Mucosa of rectum (tissue), 2 donors: ENCODE measurements at regions not wholly inside any gene's neighbourhood (a gene's known extent, or its start where the extent isn't known, plus 50 kb on each side); places are given as distances from the start of the nearest gene placed in this dataset.
"Not testable (repeated sequence)": the region's sequence is repeated elsewhere in the genome, so short reads cannot be mapped to it uniquely, and the experiment has no call there.

Experiments
- H3K27ac ChIP-seq, 2 donors: one replicate each; pipeline ENCODE4 v1.7.0; 2013; ENCODE audit warnings: inconsistent platforms in 2 of 2, low read depth in 2 of 2, low read length in 2 of 2
- H3K27me3 ChIP-seq, 2 donors: one replicate each; pipeline ENCODE4 v1.7.0; 2013; ENCODE audit warnings: low read length in 2 of 2; ENCODE audit not compliant: control insufficient read depth in 2 of 2, insufficient read depth in 2 of 2
- H3K36me3 ChIP-seq, 2 donors: one replicate each; pipeline ENCODE4 v1.7.0; 2013; ENCODE audit warnings: low read length in 2 of 2; ENCODE audit not compliant: control insufficient read depth in 2 of 2, insufficient read depth in 2 of 2
- H3K4me1 ChIP-seq, 2 donors: one replicate each; pipeline ENCODE4 v1.7.0; 2013; ENCODE audit warnings: low read length in 2 of 2, mild to moderate bottlenecking in 1 of 2; ENCODE audit not compliant: control insufficient read depth in 2 of 2, insufficient read depth in 2 of 2
- H3K4me3 ChIP-seq, 2 donors: one replicate each; pipeline ENCODE4 v1.7.0; 2013; ENCODE audit warnings: low read length in 2 of 2
- H3K9ac ChIP-seq, 2 donors: one replicate each; pipeline ENCODE4 v1.7.0; 2013; ENCODE audit warnings: low read length in 2 of 2, low read depth in 1 of 2, mild to moderate bottlenecking in 1 of 2
- H3K9me3 ChIP-seq, 2 donors: one replicate each; pipeline ENCODE4 v1.7.0; 2013; ENCODE audit warnings: low read length in 2 of 2; ENCODE audit not compliant: control insufficient read depth in 2 of 2
- donor health status: healthy.
- donor health status: Normal muscosa, but diverticular disease.

DNA sequence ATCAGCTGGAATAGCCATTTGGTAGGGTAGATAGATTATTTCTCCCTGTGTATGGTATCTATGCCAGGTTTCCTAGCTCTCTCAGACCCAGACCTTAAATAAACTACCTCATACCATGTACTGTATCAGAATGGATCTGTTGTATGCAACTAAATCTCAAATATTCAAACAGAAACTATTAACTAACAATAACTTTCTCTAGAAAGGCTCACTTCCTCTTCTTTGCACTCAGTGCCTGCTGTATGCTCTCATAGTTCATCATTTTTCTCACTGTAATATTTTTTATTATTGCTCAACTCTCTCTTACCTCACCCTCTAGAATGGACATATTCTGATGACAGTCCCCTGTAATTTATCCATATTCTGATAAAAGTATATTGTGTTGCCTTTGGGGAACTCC is 182.4 kb downstream of the TOX3 start:
- no peak overlapping the region for H3K27ac ChIP-seq
- H3K9ac ChIP-seq, result no peak overlapping the region
- H3K4me3 ChIP-seq, result no peak overlapping the region
- no peaks in the 10 kb centered on the region for H3K27me3 ChIP-seq
- H3K4me1 ChIP-seq, result no peaks in the 10 kb centered on the region
- H3K36me3 ChIP-seq, result no peaks in the 10 kb centered on the region
- H3K9me3 ChIP-seq, result no peaks in the 10 kb centered on the region

- no peak overlapping the region for H3K27ac ChIP-seq
- H3K9ac ChIP-seq, result no peak overlapping the region
- no peak overlapping the region for H3K4me3 ChIP-seq
- H3K4me1 ChIP-seq, result no peaks in the 10 kb centered on the region
- H3K27me3 ChIP-seq, result no peaks in the 10 kb centered on the region
- no peaks in the 10 kb centered on the region for H3K9me3 ChIP-seq
- no peaks in the 10 kb centered on the region for H3K36me3 ChIP-seq
Measured at GRCh38 chr16:52363082-52363481, 183.9 kb downstream of the TOX3 start.

DNA sequence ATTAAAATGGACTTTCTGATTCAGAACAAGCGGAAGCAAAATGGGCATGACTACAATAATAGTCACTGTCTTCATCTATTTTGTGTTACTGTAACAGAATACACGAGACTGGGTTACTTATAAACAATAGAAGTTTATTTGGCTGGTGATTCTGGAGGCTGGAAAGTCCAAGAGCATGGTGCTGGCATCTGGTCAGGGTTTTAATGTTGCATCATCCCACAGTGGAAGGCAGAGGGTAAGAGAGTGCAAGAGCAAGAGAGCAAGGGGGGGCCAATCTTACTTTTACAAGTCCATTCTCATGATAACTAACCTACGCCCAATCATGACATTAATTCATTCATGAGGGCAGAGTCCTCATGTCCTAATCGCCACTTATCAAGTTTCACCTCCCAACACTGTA is 189.2 kb downstream of the TOX3 start:
- Histone ChIP-seq H3K9me3 (no peaks in the 10 kb centered on the region), H3K4me1 (no peaks in the 10 kb centered on the region), H3K4me3 (no peak overlapping the region), H3K36me3 (no peaks in the 10 kb centered on the region), H3K9ac (no peak overlapping the region), H3K27ac (no peak overlapping the region), H3K27me3 (no peaks in the 10 kb centered on the region)

GRCh38 chr16:52353249-52353648 is 193.7 kb downstream of the TOX3 start:
- no peak overlapping the region for H3K27ac ChIP-seq

GRCh38 chr16:52351451-52351850 is 195.5 kb downstream of the TOX3 start:
- H3K36me3 ChIP-seq, result no peaks in the 10 kb centered on the region
- no peaks in the 10 kb centered on the region for H3K4me1 ChIP-seq
- no peak overlapping the region for H3K9ac ChIP-seq
- no peak overlapping the region for H3K4me3 ChIP-seq
- H3K27ac ChIP-seq, result no peak overlapping the region
- H3K9me3 ChIP-seq, result no peaks in the 10 kb centered on the region
- no peaks in the 10 kb centered on the region for H3K27me3 ChIP-seq

More at GRCh38 chr16:52353249-52353648, 193.7 kb downstream of the TOX3 start:
- Histone ChIP-seq H3K27me3 (no peaks in the 10 kb centered on the region), H3K9ac (no peak overlapping the region), H3K4me3 (no peak overlapping the region), H3K4me1 (no peaks in the 10 kb centered on the region), H3K36me3 (no peaks in the 10 kb centered on the region), H3K9me3 (no peaks in the 10 kb centered on the region)

DNA sequence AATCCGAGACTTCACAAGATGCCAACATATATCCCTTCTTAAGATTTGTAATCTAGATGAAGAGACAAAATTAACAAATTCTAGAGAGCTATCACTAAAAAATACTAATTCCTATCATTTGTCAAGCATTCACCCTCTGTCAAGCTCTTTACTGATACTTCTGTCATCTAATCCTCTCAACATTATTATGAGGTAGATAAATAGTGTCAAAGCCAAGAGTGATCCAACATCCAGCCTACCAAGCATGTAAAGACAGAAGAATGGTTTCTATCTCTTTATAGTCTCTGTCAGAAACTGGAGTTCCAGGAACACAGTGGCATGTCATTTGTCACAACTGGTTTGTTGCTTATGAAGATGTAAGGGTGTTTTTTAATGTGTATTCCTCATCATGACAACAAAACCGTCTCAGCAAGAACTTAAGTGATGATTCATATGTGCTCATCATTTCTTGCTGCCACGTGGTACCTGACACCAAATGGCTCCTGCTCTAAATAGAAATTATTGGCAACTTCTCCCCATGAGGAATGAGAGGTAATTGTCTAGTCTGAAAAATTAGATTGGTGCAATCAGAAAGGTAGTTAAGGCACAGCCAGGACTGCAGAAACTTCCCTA is 196.8 kb downstream of the TOX3 start:
- no peak overlapping the region for H3K4me3 ChIP-seq
- H3K27ac ChIP-seq, result no peak overlapping the region
- no peaks in the 10 kb centered on the region for H3K4me1 ChIP-seq
- no peaks in the 10 kb centered on the region for H3K27me3 ChIP-seq
- H3K36me3 ChIP-seq, result no peaks in the 10 kb centered on the region
- no peak overlapping the region for H3K9ac ChIP-seq
- H3K9me3 ChIP-seq, result no peaks in the 10 kb centered on the region

DNA sequence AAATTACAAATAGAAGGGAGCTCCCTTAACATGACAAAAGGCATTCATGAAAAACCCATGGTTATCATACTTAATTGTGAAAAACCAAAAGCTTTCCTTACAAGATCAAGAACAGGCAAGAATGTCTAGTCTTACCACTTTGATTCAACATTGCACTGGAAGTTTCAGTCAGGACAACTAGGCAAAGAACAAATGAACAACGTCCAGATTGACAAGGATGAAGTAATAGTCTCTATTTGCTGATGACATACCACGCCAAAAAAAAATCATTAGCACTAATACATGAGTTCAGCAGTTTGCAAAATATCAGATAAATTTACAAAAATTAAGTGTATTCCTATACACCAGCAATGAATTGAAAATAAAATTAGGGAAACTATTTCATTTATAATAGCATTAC is 200.2 kb downstream of the TOX3 start:
- Histone ChIP-seq H3K9me3 (no peaks in the 10 kb centered on the region), H3K27me3 (no peaks in the 10 kb centered on the region), H3K27ac (no peak overlapping the region), H3K9ac (no peak overlapping the region), H3K4me1 (no peaks in the 10 kb centered on the region), H3K4me3 (no peak overlapping the region), H3K36me3 (no peaks in the 10 kb centered on the region)

- H3K9ac ChIP-seq, H3K4me3 ChIP-seq, H3K9me3 ChIP-seq, H3K36me3 ChIP-seq, H3K4me1 ChIP-seq, H3K27ac ChIP-seq, H3K27me3 ChIP-seq: not testable (repeated sequence)
Measured at GRCh38 chr16:52333673-52334072, 213.3 kb downstream of the TOX3 start.

DNA sequence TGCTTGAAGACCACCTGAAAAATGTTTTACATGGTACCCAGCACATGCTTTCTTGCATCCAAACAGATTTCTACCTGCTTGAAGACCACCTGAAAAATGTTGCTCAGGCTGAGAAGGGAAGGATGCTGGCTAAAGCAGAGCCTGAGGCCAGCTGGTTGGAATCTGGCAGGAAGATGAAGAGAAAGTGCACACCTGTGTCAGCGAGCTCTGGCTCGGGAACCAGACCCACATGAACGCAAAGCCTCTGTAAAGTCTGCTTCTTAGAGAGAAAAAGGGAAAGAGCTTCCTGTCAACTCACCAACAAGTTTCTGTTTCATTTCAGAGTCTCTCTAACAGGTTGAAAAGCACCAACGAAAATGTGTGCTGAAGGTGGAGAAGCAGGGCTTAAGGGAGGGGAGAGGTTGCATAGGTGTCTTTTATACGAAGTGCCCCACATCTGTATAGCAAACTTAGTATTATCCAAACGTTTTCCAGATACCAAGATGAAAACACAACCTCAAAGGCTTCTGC is 226.0 kb downstream of the TOX3 start:
- H3K9me3 ChIP-seq, result no peaks in the 10 kb centered on the region
- H3K36me3 ChIP-seq, result no peaks in the 10 kb centered on the region
- H3K4me1 ChIP-seq, result no peaks in the 10 kb centered on the region
- no peaks in the 10 kb centered on the region for H3K27me3 ChIP-seq
- no peak overlapping the region for H3K9ac ChIP-seq
- H3K27ac ChIP-seq, result no peak overlapping the region
- H3K4me3 ChIP-seq, result no peak overlapping the region

DNA sequence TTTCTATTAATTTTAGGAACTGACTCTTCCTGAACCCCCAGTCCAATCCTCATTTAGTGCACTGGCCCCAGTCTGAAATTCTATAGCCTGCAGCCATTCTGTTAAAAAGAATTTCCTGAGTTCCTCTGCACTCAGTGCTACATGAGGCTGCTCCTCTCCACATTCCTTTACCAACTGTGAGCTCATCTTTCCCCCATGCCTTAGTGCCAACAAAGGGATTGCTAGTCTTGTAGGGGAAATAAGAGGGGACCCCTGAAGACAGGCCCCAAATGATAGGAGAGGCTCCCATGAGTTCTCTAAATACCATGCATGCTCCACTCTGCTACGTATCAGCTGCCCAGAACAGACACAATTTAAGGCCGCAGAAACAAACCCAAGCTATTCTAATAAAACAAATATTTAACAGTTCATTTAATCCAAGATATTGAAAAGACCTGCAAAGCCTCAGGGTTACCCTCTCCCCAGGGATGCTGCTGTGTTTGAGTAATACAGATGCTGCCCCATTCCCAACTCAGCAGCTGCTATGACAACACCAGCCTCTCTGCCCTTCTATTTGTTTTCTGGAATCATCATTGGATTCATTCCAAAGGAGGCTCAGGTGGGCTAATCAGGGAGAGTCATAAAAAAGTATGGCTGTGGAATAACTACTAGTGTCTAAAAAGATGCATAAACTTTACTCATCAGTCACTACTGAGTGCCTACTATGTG is 228.5 kb downstream of the TOX3 start:
- Histone ChIP-seq H3K4me1 (no peaks in the 10 kb centered on the region), H3K27ac (no peak overlapping the region), H3K9ac (no peak overlapping the region), H3K36me3 (no peaks in the 10 kb centered on the region), H3K9me3 (no peaks in the 10 kb centered on the region), H3K4me3 (no peak overlapping the region), H3K27me3 (no peaks in the 10 kb centered on the region)
